RPMI8226 (cell line): ENCODE measurements at regions not wholly inside any gene's neighbourhood (a gene's known extent, or its start where the extent isn't known, plus 50 kb on each side); places are given as distances from the start of the nearest gene placed in this dataset.
A peak's percentile ranks its signal among the peaks of the same experiment; 100 is the strongest.

Experiments used
- DNase-seq: peaks from one replicate; pipeline ENCODE4 v3.0.0-alpha.2; 2015

DNA sequence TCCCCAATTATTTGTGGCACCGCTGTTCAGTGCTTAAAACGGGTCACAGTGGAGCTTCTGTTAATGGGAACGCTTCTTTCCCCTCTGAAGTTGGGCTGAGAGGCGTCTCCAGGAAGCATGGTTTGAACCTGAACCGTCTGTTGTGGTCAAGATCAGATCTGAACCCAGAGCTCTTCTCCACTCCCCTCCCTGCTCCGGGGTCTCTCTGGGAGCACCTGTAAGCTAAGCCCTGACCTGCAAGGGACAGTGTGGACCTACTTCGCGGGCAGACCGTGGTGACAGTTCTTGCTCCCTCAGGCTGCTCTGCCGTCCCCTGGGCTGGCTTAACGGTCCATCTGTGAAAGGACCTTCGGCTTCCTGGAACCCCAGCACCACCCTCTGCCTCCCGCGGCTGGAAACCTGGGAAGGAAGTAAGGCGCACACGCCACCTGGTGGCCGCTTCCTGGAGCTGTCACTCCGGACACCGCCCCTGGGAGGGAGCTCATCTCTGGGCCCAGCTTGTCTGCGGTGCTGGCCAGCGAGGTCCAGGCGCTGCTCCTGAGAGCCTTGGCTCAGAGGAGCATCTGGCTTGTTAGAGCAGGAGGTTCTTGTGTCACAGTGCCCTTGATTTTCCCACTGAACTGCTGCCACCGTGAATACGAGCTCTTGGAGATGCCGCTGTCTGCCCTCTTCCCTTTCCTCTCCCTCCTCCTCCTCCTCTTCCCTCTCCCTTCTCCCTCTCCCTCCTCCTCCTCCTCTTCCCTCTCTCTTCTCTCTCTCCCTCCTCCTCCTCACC is 518.5 kb upstream of the EEF2KMT start:
- DNase-seq = peak; percentile 75

DNA sequence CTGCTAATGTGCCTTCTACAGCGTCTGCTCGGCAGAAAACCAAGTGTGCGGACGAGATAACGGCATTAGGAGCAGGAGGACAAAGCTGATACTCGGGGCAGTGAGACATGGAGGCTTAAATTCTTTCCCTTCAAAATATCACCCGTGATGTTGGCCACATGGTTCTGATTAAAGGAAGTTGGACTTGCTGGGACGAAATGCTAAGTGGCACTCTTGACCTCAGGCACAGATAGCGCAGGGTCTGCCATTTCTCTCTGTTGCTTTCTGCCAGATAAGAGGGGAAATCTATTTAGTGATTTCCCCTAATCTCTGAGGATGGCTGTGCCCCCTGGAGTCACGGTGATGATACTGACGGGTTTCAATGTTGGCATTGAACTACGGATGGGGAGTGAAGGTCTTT is 509.6 kb upstream of the EEF2KMT start:
- no peak for DNase-seq

DNA sequence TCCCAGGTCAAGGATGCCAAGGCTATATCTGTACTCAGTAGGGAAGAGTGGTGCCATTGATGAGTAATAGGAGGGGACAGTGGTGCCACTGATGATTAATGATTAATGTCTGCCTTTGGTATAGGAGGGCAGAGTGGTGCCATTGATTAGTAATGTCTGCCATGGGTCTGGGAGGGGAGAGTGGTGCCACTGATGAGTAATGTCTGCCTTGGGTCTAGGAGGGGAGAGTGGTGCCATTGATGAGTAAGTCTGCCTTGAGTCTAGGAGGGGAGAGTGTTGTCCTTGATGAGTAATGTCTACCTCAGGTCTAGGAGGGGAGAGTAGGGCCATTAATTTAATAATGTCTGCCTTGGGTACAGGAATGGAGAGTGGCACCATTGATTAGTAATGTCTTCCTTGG is 507.8 kb upstream of the EEF2KMT start:
- no peak for DNase-seq

DNA sequence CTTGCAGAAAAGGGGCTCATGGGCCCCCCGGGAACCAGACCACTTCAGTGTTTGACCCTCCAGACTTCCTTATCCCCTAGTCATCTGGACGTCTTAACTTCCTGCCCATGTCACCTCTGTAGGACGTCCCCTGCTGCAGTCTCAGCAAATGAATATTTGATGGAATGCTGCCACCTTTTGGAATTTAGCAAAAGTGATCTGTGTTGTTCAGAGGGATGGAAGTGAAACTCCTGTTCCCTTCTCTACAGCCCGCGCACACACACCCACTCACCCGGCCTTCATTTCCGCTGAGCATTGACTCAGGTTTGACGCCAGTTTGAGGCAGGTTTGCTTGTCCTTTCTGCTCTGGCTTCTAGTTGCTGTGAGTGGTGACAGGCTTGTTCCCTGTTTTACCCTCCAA is 507.2 kb upstream of the EEF2KMT start:
- peak; percentile 69 for DNase-seq

DNA sequence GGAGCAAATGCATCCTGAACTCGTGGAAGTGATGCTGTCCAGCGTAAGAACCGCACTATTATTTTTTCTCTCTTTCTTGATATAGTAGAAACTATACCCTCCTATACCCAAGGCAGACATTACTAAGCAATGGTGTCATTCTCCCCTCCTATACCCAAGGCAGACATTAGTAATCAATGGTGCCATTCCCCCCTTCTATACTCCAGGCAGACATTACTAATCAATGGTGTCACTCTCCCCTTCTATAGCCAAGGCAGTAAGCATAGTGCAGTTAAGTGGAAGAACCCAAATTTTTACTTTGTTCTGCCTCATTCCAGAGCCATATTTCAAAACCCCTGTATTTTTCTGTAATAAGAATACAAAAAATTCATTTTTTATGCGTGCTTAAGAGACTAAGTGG is 506.2 kb upstream of the EEF2KMT start:
- no peak for DNase-seq

DNA sequence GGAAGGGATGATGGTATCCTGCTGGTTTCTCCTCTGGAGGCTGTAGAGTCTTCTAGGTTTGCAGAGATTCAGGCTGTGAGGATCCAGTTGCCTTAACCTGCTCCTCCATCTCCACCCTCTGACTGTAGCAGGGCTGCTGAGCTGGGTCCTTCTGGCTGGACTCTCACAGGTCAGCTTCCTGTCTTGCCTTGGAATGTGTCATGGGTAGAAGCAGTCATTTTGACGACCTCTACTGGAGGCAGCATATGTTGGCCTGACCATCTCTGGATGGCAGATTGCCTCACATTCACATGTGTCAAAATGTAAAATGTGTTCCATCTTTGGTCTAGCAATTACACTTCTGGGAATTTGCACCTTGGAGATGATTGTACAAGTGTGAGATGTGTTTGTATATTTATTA is 504.4 kb upstream of the EEF2KMT start:
- DNase-seq = no peak

DNA sequence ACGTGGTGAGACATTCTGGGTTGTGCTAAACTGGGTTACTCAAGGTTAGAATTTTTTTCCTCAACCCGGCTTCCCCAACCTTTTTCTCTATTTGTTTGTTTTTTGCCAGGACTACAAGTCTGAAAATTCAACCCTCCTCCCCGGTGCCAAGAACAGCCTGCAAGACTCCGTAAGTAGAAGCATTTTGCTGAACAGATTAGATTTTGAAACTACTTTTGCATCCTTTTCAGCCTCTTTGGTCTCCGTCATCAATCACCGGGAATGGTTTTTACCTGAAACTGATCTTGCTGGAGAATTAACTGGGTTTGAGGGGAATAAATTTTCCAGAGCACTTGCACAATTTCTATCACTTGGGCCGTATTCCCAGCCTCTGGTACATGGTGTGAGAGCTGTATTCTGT is 501.2 kb upstream of the EEF2KMT start:
- no peak for DNase-seq

DNA sequence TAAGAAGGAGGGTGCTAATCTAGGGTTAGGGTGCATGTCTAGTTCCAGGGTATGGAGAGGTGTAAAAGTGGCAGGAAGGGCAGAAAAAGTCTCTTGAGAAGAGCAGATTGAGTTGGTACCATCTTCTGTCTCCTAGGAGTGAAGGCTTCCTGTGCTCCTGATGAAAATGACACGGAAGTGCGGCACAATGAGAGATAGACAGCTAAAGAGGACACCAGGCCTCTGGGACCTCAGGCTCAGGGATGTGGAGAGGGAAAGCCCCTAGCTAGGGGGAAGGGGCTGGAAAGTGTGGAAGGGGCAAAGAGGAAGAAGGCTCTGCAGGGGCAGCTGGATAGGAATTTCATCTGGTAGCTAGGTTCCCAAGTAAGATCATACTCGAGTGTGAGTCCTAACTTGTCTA is 498.3 kb upstream of the EEF2KMT start:
- DNase-seq = no peak

DNA sequence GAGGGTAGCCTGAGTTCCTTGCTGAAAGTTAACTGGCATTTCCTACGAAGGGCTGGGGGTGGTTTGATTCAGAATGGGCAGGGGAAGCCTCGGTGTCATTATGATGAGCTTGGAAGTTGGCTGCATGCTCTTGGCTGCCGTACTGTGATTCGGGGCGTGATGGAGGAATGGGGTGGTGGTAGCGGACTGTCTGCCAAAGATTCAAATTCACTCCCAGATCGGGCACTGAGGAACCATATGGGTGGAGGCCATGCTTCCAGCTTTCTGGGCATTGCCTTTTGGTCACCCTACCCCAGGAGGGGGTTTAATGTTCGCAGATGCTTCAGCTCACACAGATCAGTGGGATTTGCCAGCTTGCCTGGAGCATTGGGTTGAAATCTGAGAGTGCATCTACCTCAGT is 492.8 kb upstream of the EEF2KMT start:
- DNase-seq = no peak

DNA sequence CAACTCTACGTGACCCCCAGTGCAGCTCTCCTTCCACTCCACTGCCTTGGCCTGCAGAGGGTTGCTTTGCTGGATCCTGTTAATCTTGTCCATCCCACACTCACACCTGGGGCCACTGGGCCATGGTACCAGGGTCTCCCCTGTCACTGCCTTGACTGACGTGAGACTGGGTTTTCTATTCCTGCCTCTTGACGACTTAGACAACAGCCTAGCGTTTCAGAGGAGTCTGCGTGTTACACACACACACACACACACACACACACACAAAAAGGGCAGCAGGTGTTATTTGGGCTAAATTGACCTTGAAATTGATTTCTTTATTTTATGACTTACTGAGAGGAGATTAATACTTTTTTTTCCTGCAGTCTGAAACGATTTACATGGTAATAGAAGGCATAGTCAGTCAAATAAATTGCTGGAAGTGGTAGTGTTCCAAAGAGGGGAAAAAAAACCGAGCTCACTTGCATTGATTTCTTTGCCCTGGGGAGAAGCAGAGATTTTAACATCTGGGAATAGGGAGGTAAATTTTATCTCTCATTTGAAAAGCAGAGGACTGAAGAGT is 492.3 kb upstream of the EEF2KMT start:
- no peak for DNase-seq

DNA sequence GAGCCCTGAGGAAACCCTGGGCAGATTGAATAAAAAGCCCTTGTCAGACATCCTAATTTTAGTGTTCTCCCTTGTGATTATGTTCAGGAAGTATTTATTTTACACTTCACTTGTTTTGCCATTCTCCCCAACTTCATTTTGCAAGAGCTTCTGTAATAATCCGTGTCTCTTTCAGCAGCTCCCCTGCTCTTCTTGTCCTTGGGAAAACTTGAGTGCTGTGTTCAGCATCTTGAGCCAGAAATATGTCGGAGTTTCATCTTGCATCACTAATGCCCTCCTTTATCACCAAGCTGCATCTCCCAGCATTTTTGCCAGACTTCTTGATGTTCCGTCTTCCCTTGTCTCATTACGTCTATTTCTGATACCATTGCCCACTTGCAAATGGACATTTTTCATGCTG is 486.5 kb upstream of the EEF2KMT start:
- no peak for DNase-seq

DNA sequence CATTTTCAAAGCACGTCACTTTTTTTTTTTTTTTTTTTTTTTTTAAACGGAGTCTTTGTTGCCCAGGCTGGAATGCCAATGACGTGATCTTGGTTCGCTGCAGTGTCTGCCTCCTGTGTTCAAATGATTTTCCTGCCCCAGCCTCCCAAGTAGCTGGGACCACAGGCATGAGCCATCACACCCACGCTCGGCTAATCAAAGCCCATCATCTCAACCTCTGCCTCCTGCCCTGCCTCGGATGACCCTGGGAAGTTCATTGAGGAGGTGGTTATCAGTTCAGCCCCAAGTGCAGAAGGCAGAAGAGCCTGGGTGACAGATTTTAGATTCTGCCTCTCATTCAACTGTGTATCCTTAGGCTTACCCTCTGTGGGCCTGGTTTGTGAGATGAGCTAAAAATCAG is 484.9 kb upstream of the EEF2KMT start:
- no peak for DNase-seq

DNA sequence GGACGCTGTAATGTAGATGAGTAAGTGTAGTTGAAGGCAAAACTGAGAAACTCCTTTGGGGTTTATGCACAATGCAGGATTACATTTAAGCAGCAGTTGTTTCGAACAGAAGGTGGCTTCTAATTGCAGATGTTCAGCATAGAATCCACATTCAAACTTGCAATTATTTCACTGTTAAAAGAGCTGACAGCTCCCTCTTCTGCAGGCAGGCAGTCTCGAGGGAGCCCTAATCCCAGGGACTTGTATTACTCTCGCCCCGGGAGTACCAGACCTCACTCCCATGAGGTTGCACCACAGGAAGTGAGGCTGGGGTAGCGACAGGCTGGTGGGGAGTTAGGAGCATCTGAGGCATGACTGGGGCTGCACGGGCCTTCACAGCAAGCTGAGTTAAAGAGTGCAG is 484.3 kb upstream of the EEF2KMT start:
- DNase-seq = no peak

DNA sequence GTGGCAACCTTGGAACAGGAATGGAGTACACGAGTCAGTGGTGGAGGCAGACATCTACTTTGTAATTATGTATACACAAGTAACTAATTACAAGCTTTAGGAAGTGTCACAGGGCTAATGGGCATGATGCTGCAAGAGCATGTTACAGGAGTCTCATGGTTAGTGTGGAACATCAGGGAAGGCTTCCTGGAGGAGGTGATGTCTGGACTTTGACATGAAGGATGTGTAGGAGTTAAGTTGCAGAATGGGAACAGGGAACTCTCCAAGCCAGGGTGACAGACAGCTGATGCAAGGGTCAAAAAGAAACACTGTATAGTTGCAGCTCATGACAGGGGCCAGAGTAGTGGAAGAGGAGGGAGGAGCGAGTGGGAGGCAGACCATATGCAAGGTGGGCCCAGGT is 483.8 kb upstream of the EEF2KMT start:
- no peak for DNase-seq

DNA sequence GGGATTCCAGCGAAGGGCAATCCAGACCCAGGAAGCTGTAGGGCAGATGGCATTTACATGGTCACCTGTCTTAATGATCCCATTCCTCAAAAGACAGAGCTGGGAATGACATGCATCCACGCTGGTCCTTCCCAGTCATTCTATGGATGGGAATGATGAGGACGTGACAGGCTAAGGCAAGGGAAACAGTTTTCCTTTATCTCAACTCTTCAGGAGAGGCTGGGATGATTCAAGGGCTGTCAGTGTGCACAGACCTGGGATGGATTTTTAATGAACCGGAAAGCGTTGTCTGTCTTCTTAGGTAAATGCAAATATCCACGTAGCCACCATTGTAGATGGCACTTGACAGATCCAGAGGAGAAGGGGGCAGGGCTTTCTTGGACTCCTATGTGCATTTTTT is 483.2 kb upstream of the EEF2KMT start:
- no peak for DNase-seq

DNA sequence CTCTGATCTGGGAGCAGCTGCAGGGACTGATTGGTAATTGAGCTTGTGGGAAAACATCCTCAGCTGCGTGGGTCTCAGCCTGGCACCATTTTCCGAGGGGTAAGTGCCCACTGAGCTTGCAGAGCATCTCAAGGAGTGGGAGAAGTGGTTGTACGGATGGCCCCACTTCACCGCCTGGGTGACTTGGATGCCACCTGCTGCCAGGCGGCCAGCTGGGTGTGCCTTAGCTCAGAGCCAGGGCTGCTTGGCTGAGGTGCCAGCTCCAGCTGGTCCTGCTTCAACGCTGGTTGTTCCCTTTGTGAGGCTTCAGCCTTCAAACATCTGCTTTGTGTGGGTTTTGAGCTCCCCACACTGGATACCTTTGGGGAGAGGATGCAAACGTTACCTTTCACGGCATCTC is 482.7 kb upstream of the EEF2KMT start:
- DNase-seq = peak; percentile 23

DNA sequence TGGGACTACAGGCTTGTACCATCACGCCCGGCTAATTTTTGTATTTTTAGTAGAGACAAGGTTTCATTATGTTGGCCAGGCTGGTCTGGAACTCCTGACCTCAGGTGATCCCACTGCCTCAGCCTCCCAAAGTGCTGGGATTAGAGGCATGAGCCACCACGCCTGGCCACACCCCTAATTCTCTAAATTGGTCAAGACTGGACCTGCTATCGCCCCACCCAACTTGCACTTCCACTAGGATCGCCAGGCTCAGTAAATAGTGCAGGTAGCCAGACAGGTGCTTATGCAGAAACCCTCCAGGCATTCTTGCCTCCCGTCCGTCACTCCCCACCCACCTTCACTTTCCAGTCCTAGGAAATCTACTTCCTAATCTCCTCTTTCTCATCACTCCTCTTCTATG is 481.4 kb upstream of the EEF2KMT start:
- no peak for DNase-seq

DNA sequence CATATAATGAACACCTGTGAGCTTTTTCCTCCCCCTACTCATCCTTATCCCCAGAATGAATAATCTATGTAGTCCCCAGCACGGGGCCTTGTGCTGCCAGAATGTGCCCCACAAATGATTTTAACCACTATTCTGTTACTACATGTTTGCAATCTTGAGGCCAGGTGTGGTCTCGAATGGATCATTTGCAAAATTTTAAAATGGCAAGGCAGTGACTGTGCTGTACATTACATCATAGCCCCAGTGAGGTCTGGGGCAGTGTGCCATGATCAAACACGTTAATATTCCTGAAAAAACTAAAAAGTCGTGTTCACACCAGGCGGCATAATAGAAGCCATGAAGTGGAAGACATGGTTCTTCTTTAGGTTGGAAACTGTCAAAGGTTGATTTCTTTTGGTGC is 479.9 kb upstream of the EEF2KMT start:
- DNase-seq = no peak

DNA sequence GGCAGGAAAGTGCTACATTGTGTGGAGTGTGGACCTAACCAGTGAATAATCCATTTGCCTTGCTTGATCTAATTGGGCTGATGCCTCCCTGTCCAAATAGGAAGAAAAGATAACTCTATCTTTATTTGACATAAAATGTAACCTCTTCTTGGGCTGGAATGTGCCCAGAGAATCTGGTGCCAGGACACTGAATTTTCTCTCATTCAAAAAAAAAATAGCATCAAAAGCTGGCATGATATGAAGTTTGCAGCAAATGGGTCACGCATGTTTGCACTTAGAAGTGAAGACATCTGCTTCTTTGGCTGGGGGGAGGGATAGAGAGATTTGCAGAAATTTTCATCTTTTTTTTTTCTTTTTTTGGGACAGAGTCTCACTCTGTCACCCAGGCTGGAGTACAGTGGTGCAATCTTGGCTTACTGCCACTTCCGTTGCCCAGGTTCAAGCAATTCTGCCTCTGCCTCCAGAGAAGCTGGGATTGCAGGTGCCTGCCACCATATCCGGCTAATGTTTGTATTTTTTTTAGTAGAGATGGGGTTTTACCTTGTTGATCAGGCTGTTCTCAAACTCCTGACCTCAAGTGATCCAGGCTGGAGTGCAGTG is 478.2 kb upstream of the EEF2KMT start:
- DNase-seq = peak; percentile 39

DNA sequence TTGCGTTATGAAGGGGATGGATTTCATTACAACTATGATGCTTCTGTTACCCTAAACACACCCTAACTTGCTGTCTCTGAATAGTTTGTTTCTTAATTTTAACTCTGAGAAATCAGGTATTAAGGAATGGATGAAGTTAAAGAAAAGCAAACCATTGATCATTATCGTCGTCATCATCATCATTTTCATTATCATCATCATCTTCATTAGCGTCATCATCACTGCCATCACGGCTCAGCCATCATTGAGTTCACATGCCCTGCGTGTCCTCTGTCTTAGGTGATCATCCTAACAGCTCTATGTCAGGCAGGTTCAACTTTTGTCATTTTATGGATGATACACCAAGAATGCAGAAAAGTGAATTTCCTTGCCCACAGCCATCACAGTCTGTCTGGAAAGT is 477.5 kb upstream of the EEF2KMT start:
- no peak for DNase-seq

DNA sequence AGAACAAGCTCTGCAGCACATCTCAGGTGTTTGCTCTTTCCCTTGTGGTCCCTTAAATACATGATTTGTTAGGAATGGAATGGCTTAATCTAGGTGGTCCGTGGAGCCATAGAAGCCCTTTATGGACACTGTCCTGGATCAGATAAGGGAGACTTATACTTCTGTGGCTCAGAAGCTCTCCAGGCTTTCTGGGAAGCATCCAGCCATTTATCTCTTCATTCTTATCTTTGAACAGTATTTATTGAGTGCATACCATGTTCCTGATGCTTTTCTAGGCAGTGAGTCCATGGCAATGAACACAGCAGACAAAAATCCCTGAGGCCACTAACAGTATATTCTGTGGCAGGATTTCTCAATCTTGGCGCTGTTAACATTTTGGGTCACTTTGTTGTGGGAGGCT is 474.5 kb upstream of the EEF2KMT start:
- no peak for DNase-seq

DNA sequence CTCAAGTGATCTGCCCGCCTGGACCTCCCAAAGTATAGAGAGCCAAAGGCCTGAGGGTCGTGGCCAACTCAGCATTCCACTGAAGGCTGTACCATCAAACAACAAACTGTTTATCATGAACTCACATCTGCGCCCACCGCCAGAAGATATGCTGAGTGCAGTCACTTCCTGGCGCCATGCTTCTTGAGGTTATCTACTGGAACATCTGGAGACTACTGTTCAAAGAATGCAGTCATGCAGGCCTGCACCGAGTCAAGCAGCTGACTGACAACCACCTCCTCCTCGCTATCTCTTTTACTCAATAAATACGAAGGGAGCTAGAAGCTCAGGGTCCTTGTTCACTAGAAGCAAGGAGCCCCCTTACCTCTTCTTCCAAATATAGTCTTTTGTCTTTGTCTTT is 473.9 kb upstream of the EEF2KMT start:
- no peak for DNase-seq

DNA sequence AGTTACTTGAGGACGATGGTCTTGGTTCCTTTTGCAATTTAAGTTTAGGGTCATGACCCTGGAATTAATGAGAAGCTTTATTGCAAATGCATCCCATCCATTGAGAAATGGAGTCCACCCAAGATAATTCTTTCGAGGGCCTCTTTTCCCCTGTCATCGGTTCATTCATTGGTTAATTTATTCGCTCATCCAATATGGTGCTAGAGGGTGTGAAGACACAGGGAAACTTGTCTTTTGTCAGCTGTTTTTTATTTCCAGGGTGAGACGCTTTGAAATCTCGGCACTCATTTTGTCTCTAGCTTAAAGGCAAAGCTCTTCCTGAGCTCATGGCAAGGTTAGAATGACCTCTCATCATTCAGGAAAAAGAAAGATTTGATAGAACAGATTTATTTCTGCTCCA is 464.2 kb upstream of the EEF2KMT start:
- no peak for DNase-seq

DNA sequence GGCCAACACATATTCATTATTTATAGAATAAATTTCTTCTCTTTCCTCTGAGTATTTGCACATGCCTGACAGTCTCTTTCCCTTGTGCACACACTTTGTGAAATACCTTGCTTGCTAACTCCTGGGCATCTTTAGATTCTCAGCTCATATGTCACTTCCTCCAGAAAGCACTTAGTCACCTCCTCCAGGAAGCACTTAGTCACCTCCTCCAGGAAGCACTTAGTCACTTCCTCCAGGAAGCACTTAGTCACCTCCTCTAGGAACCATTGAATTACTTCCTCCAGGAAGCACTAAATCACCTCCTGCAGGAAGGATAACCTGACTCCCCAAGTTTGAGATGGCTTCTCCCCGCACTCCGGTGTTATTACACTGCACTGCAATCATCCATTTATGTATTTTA is 462.5 kb upstream of the EEF2KMT start:
- no peak for DNase-seq

DNA sequence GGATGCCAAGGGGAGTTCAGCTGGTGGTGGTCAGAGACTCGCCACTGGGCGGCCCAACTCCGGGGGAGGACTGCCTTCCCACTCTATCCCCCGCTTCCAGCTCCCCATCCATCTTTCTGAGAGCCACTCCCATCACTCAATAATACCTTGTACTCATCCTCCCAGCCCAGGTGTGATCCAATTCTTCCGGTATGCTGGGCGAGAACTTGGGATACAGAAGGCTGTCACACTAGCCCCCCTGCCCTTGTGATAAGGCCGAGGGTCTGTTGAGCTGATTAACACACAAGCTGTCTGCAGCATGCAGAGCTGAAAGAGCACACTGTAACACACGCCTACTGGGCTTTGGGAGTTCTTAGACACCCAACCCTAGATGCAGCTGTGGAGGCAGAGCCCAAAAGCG is 460.4 kb upstream of the EEF2KMT start:
- DNase-seq = no peak
